ENCODE measurements at regions not wholly inside any gene's neighbourhood (a gene's known extent, or its start where the extent isn't known, plus 50 kb on each side); places are given as distances from the start of the nearest gene placed in this dataset.

DNA sequence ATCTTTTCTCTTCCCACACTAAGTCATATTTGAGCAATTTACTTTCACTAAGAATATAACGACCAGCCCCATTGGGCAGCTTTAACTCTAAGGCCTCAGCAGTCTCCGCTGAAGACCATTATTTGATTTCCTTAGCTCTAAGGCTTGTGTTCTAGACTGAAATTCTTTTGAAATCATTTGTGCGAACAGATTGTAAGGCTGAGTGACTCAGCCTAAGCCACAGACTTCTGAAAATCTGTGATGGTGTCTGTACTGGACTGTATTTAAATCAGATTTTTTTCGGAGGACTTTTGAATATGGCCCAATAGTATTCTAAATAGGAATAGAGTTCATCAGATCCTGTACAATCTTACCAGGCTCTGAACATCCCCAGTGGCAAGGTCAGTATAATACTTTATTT lies 150.3 kb upstream of the TECRL start:
- TF ChIP-seq, protein P1, sequence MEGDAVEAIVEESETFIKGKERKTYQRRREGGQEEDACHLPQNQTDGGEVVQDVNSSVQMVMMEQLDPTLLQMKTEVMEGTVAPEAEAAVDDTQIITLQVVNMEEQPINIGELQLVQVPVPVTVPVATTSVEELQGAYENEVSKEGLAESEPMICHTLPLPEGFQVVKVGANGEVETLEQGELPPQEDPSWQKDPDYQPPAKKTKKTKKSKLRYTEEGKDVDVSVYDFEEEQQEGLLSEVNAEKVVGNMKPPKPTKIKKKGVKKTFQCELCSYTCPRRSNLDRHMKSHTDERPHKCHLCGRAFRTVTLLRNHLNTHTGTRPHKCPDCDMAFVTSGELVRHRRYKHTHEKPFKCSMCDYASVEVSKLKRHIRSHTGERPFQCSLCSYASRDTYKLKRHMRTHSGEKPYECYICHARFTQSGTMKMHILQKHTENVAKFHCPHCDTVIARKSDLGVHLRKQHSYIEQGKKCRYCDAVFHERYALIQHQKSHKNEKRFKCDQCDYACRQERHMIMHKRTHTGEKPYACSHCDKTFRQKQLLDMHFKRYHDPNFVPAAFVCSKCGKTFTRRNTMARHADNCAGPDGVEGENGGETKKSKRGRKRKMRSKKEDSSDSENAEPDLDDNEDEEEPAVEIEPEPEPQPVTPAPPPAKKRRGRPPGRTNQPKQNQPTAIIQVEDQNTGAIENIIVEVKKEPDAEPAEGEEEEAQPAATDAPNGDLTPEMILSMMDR (IDR thresholded peaks at IDR 0.05) = no peak
- TF ChIP-seq POLR2A (IDR thresholded peaks at IDR 0.05) (no peak), EP300 (IDR thresholded peaks at IDR 0.05) (no peak)
